ENCODE measurements at regions not wholly inside any gene's neighbourhood (a gene's known extent, or its start where the extent isn't known, plus 50 kb on each side); places are given as distances from the start of the nearest gene placed in this dataset.

DNA sequence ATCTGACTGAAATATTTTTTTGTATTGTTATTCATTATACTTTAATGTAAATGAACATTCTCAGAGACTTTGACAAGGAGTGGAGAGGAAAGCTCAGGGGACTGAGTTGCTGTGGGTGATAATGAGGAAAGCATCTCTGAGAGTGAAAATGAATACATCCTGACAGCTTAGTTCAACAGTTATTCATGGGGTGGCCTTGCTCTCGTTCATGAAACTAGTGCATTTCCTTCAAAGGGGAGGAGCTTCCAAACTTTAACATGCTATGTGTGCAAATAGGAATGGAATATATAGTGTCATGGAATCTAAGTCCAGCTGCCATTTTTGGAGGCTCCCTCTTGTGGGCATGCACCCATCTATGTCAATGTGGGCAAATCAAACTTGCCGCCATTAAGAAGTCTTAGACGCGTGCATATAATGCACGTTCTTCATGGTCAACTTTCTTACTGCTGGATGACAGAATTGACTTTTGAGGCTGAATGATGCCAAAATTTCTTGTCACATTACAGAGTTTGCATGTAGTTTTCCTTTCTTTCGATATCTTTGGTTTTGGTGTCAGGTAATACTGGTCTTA is 124.3 kb upstream of the TMEM170B start:
- TF ChIP-seq POLR2A (IDR thresholded peaks at IDR 0.05; ENCODE audit: low read depth, low read length) (no peak), POLR2AphosphoS5 (IDR thresholded peaks at IDR 0.05; ENCODE audit: low read depth, low read length) (no peak), TAF1 (IDR thresholded peaks at IDR 0.05; ENCODE audit: borderline replicate concordance, low read depth, low read length) (no peak)
